K562 (cell line): ENCODE measurements at regions not wholly inside any gene's neighbourhood (a gene's known extent, or its start where the extent isn't known, plus 50 kb on each side); places are given as distances from the start of the nearest gene placed in this dataset.

Experiments
- HLTF ChIP-seq: fragments of 450-650 bp; IDR thresholded peaks from 2 replicates; pipeline ENCODE4 v1.6.1; 2016
- MAZ ChIP-seq, 2 experiments: fragments of 450-650 bp in 1 of 2; sonication (generic) in 1 of 2; formaldehyde crosslinking; IDR thresholded peaks in 1 of 2; conservative IDR thresholded peaks in 1 of 2; 2 replicates each; pipeline versions ENCODE4 v1.4.0 to v1.5.0; 2020; ENCODE audit warnings: mild to moderate bottlenecking in 1 of 2, missing genetic modification reagents in 1 of 2
- NUFIP1 ChIP-seq: fragments of 450-650 bp; IDR thresholded peaks from 2 replicates; pipeline ENCODE4 v1.6.1; 2018; ENCODE audit not compliant: partially characterized antibody
- PHF8 ChIP-seq: fragments of 200-600 bp; sonication (generic); IDR thresholded peaks from 2 replicates; pipeline ENCODE4 v1.6.1; 2012; ENCODE audit warnings: mixed run types, mild to moderate bottlenecking, inconsistent platforms, low read length, moderate library complexity, borderline replicate concordance
- SMARCE1 ChIP-seq: fragments of 450-650 bp; IDR thresholded peaks from 2 replicates; pipeline ENCODE4 v1.7.1; 2016; ENCODE audit warnings: mild to moderate bottlenecking
- ZNF174 ChIP-seq: fragments of 250-450 bp; sonication (Bioruptor Pico); IDR thresholded peaks from 2 replicates; pipeline ENCODE4 v1.4.0; 2020; ENCODE audit warnings: mild to moderate bottlenecking
- ZNF24 ChIP-seq: fragments of 450-650 bp; IDR thresholded peaks from 2 replicates; pipeline ENCODE4 v1.6.1; 2016
- ZNF274 ChIP-seq: IDR thresholded peaks from 2 replicates; pipeline ENCODE4 v1.6.1; 2011; ENCODE audit warnings: low read depth, mild to moderate bottlenecking, low read length, moderate library complexity, borderline replicate concordance
- ZNF76 ChIP-seq: fragments of 250-450 bp; sonication (Bioruptor Pico); IDR thresholded peaks from 2 replicates; pipeline ENCODE4 v1.4.0; 2020; ENCODE audit warnings: mild to moderate bottlenecking, moderate library complexity, borderline replicate concordance
- ZNF780A ChIP-seq: fragments of 250-450 bp; sonication (Bioruptor Pico); IDR thresholded peaks from 2 replicates; pipeline ENCODE4 v1.5.0; 2021; ENCODE audit warnings: mild to moderate bottlenecking
- TF ChIP-seq, protein P1 (sequence below): IDR thresholded peaks from 2 replicates; pipeline ENCODE4 v1.6.1; 2014; ENCODE audit warnings: antibody characterized with exemption
- TF ChIP-seq, protein P2 (sequence below), 3 experiments: IDR thresholded peaks in 2 of 3; conservative IDR thresholded peaks in 1 of 3; 2 replicates each; pipeline ENCODE4 v1.5.1; 2011 to 2012; ENCODE audit warnings: low read length in 3 of 3, mild to moderate bottlenecking in 3 of 3, control low read depth in 2 of 3, improper control_type of control experiment in 1 of 3, inconsistent platforms in 1 of 3, low read depth in 1 of 3, mixed read lengths in 1 of 3, moderate library complexity in 1 of 3; ENCODE audit not compliant: insufficient read depth in 2 of 3

DNA sequence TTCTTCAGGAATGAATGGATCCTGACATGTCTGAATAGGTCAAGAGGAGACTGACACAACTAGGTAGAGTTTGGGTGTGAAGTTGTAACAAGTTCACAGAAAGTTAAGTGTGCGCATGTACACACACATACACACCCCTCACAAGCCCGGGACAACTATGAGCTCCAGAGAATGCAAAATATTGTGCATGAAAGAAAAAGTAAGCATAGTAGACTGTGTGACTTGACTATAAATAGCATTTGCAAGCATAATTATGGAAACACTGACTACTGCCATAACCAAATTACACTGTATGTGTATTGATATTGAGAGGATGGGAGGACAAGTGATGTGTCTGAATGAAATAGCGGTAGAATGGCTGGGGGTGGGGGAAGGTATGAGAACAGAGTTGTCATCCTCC is 157.1 kb upstream of the NCK2 start:
- TF ChIP-seq, protein P1, sequence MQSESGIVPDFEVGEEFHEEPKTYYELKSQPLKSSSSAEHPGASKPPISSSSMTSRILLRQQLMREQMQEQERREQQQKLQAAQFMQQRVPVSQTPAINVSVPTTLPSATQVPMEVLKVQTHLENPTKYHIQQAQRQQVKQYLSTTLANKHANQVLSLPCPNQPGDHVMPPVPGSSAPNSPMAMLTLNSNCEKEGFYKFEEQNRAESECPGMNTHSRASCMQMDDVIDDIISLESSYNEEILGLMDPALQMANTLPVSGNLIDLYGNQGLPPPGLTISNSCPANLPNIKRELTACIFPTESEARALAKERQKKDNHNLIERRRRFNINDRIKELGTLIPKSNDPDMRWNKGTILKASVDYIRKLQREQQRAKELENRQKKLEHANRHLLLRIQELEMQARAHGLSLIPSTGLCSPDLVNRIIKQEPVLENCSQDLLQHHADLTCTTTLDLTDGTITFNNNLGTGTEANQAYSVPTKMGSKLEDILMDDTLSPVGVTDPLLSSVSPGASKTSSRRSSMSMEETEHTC = no peak
- TF ChIP-seq, protein P2, sequence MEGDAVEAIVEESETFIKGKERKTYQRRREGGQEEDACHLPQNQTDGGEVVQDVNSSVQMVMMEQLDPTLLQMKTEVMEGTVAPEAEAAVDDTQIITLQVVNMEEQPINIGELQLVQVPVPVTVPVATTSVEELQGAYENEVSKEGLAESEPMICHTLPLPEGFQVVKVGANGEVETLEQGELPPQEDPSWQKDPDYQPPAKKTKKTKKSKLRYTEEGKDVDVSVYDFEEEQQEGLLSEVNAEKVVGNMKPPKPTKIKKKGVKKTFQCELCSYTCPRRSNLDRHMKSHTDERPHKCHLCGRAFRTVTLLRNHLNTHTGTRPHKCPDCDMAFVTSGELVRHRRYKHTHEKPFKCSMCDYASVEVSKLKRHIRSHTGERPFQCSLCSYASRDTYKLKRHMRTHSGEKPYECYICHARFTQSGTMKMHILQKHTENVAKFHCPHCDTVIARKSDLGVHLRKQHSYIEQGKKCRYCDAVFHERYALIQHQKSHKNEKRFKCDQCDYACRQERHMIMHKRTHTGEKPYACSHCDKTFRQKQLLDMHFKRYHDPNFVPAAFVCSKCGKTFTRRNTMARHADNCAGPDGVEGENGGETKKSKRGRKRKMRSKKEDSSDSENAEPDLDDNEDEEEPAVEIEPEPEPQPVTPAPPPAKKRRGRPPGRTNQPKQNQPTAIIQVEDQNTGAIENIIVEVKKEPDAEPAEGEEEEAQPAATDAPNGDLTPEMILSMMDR (IDR thresholded peaks at IDR 0.05 in 2 of 3, conservative IDR thresholded peaks at IDR 0.05 in 1 of 3; ENCODE audit: insufficient read depth in 2 of 3, low read depth in 1 of 3, low read length in 3 of 3) = no peak
- no peak for TF ChIP-seq ZNF780A (CRISPR knock-in tag)
- no peak for TF ChIP-seq MAZ (CRISPR knock-in tag; conservative IDR thresholded peaks at IDR 0.05 in 1 of 2, IDR thresholded peaks at IDR 0.05 in 1 of 2)
- no peak for TF ChIP-seq ZNF24
- no peak for TF ChIP-seq ZNF76 (CRISPR knock-in tag)
- no peak for TF ChIP-seq NUFIP1
- TF ChIP-seq HLTF = no peak
- TF ChIP-seq ZNF274 = no peak
- TF ChIP-seq PHF8 = no peak
- TF ChIP-seq SMARCE1 = no peak
- no peak for TF ChIP-seq ZNF174 (CRISPR knock-in tag)
